ENCODE measurements at regions not wholly inside any gene's neighbourhood (a gene's known extent, or its start where the extent isn't known, plus 50 kb on each side); places are given as distances from the start of the nearest gene placed in this dataset.
"Not testable (repeated sequence)": the region's sequence is repeated elsewhere in the genome, so short reads cannot be mapped to it uniquely, and the experiment has no call there.

- TF ChIP-seq CTCF (IDR thresholded peaks at IDR 0.05; ENCODE audit: low read length); EZH2 (IDR thresholded peaks at IDR 0.05; ENCODE audit: borderline replicate concordance, low read length): not testable (repeated sequence)
These were observed 228.8 kb downstream of the ZNF92 start for GRCh38 chr7:65602495-65602894.
